GM12873 (cell line): ENCODE measurements at regions not wholly inside any gene's neighbourhood (a gene's known extent, or its start where the extent isn't known, plus 50 kb on each side); places are given as distances from the start of the nearest gene placed in this dataset.

Experiments
- TF ChIP-seq, protein P1 (sequence below): IDR thresholded peaks from 2 replicates; pipeline ENCODE4 v1.5.1; 2012; ENCODE audit warnings: low read depth, mild to moderate bottlenecking, moderate library complexity, low read length, control low read depth; ENCODE audit not compliant: insufficient read depth; ENCODE audit errors: missing control alignments

DNA sequence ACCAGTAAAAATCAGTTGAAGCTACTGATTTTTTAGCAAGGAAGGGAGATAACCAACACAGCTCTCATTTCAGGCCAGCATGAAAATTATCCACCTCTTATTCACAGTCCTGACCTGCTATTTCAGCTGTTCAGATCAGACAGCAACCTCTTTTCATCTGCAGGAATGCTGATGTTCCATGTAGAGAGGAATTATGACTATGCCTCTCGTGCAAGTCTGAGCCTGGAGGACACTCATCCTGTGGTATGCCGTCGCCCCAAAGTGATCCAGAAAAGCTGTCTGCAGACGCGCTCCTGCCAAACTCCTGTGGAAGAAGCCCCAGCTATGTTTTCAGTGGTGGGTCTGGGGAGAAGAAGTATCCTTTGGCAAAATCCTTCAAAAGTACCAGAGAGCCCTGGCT, 563.5 kb upstream of the SLITRK1 start:
- TF ChIP-seq, protein P1, sequence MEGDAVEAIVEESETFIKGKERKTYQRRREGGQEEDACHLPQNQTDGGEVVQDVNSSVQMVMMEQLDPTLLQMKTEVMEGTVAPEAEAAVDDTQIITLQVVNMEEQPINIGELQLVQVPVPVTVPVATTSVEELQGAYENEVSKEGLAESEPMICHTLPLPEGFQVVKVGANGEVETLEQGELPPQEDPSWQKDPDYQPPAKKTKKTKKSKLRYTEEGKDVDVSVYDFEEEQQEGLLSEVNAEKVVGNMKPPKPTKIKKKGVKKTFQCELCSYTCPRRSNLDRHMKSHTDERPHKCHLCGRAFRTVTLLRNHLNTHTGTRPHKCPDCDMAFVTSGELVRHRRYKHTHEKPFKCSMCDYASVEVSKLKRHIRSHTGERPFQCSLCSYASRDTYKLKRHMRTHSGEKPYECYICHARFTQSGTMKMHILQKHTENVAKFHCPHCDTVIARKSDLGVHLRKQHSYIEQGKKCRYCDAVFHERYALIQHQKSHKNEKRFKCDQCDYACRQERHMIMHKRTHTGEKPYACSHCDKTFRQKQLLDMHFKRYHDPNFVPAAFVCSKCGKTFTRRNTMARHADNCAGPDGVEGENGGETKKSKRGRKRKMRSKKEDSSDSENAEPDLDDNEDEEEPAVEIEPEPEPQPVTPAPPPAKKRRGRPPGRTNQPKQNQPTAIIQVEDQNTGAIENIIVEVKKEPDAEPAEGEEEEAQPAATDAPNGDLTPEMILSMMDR, result no peak

DNA sequence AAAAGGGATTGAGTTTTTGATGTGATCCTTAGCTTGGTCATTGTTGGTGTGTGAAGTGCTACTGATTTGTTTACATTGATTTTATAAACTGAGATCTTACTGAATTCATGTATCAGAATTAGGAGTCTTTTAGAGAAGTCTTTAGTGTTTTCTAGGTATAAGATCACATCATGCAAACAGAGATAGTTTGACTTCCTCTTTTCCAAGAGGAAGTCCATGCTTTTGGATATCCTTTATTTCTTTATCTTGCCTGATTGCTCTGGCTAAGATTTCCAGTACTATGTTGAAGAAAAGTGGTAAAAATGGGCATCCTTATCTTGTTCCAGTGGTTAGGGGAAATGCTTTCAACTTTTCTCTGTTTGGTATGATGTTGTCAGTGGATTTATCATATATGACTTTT, 561.2 kb upstream of the SLITRK1 start:
- TF ChIP-seq, protein P1, result no peak

DNA sequence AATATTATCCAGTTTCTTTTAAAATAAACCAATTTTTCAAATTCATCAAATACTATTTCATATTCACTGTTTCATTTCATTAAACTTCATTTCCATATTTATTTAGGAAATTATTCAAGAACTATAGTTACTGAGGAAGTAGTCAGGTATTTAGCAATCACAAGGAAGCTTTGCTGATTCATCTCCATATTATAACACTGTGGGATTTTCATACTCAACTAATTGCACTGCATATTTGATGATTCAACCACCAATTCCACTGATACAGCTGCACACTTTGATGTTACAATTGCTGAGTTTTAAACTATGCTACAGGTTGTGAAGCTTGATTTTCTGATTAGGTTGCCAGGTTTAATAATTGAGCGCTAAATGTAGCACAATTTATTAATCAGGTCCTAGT, 556.8 kb upstream of the SLITRK1 start:
- TF ChIP-seq, protein P1, result no peak

DNA sequence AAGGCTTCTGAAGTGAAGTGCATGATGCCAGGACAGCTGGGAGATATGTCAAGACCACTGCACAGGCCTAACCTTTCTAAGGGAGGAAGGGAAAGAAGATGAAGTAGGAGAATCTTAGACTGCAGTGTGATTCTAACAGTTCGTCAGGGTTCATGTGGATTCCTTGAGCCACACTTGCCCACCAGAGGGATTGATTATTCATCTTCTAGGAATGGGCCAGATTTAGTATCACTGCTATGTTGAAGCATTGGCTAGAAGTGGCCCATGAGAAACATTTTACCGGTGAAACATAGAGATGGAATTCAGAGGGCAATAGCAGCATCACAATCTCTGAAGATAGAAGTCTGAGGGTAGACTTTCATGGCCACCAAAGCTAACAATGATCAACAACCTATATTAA, 550.8 kb upstream of the SLITRK1 start:
- TF ChIP-seq, protein P1, result no peak

DNA sequence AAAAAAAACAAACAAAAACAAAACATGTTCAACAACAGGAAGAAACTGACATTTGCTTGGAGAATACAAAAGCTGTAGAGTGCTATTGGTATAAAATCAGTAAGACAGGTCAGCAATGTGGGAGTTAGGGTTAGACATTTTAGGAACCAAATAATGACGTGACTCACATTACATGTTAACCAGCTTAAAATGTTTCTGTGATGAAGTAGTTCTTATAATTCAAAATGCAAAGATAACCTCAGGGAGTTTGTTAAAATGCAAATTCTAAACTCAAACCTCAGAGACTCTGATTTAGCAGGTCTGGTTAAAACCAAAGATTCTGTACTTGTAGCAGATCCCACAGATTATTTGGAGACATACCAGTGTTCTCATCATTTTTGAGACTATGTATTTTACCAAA, 549.4 kb upstream of the SLITRK1 start:
- TF ChIP-seq, protein P1, result no peak

DNA sequence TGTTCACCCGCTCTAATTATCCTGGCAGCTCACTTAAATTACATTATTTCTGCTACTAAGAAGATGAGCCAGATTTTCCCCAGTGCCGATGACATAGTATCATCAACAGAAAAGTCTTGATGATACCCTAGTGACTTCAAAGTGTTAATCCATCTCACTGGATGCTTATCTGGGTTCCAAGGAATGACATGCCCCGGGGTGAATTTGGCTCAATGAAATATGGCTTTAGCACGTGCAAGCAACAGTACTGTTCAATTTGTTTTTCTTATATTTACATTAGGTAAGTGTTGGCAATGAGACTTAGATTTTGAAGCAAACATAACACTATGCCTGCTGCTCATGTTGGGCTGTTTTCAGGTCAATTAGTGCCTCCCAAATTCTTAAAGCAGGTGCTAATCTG, 548.2 kb upstream of the SLITRK1 start:
- TF ChIP-seq, protein P1, result no peak

DNA sequence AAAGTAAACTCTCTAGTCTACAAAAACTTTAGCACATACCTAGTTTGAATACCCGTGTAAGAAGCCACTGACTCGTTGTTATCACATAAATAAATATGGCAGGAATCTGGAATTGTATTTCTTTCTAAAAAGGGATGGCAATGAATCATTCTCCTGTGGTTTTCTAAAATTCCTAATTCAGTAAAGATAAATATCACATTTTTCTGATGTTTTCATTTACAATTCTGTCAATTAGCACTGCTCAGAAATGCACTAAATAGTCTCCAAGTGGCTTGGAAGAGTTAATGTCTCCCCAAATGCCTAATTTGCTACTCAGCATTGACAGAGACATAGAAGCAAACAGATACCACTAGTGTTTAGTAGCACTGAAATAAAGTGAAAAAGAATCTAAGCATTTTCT, 547.7 kb upstream of the SLITRK1 start:
- TF ChIP-seq, protein P1, result no peak
